GM12878 (cell line): ENCODE measurements at regions not wholly inside any gene's neighbourhood (a gene's known extent, or its start where the extent isn't known, plus 50 kb on each side); places are given as distances from the start of the nearest gene placed in this dataset.

ENCODE experiments used
- ATAC-seq: fragments of 200-7000 bp; cut with Tn5 transposase; 3 replicates; pipeline ENCODE4 v1.9.1; 2020; ENCODE audit warnings: mild to moderate bottlenecking, moderate library complexity
- BruUV-seq: library from RNA; stranded (reverse); fragments of 400-500 nt; replicated peaks from 2 replicates; lab custom pipeline; 2021; lab: Mats Ljungman, UMichigan
- CTCF ChIA-PET: fragments of 300-600 bp; sonication (Branson Sonifier 250); formaldehyde crosslinking; extraction: SDS; loops from one replicate; lab custom pipeline; 2021; ENCODE audit warnings: inconsistent platforms; lab: Yijun Ruan, JAX
- POLR2A ChIA-PET: fragments of 350-600 bp; formaldehyde crosslinking; extraction: SDS; loops from one replicate; lab custom pipeline; 2021; ENCODE audit warnings: inconsistent platforms; lab: Charles Lee
- RAD21 ChIA-PET: fragments of 300-600 bp; sonication (Branson Sonifier 250); formaldehyde crosslinking; loops from one replicate; lab custom pipeline; 2023; ENCODE audit warnings: antibody characterized with exemption; ENCODE audit not compliant: unreplicated experiment; lab: Charles Lee
- SMC1A ChIA-PET: fragments of 300-600 bp; sonication (Branson Sonifier 250); formaldehyde crosslinking; loops from one replicate; lab custom pipeline; 2023; ENCODE audit not compliant: unreplicated experiment, uncharacterized antibody; lab: Charles Lee
- DNase-seq: peaks from one replicate; pipeline ENCODE4 v3.0.0-alpha.2; 2011; ENCODE audit warnings: low read depth, low spot score
- FAIRE-seq: peaks from 3 replicates; lab custom pipeline; 2011; peaks lifted over from hg19 to GRCh38; lab: Jason Lieb, UNC
- H2AFZ ChIP-seq: 2 replicates; pipeline ENCODE4 v1.6.0; 2011; ENCODE audit warnings: low read depth, low read length, control low read depth; ENCODE audit not compliant: control insufficient read depth
- H3K27ac ChIP-seq: 2 replicates; pipeline ENCODE4 v1.5.1; 2011; ENCODE audit warnings: control low read depth; ENCODE audit not compliant: control insufficient read depth, insufficient read depth
- H3K27me3 ChIP-seq, 2 experiments: replicated peaks in 1 of 2; 2 replicates each; pipeline versions ENCODE4 v1.6.0 to v1.6.1; 2011; ENCODE audit warnings: low read length in 1 of 2; ENCODE audit not compliant: control insufficient read depth in 2 of 2, insufficient read depth in 2 of 2
- H3K36me3 ChIP-seq, 2 experiments: 2 replicates each; pipeline ENCODE4 v1.5.1; 2011; ENCODE audit warnings: low read length in 1 of 2; ENCODE audit not compliant: control insufficient read depth in 2 of 2, insufficient read depth in 2 of 2
- H3K4me1 ChIP-seq: 2 replicates; pipeline ENCODE4 v1.6.1; 2011; ENCODE audit warnings: mild to moderate bottlenecking, low read length, moderate library complexity, mixed read lengths; ENCODE audit not compliant: control insufficient read depth, insufficient read depth
- H3K4me2 ChIP-seq: 2 replicates; pipeline ENCODE4 v1.6.0; 2011; ENCODE audit warnings: control low read depth; ENCODE audit not compliant: control insufficient read depth, insufficient read depth
- H3K4me3 ChIP-seq: fragments of 200-600 bp; sonication (generic); 2 replicates; pipeline ENCODE4 v1.5.1; 2016
- H3K79me2 ChIP-seq: 2 replicates; pipeline ENCODE4 v1.6.0; 2011; ENCODE audit warnings: low read length; ENCODE audit not compliant: control insufficient read depth, insufficient read depth
- H3K9ac ChIP-seq: 2 replicates; pipeline ENCODE4 v1.8.0; 2011; ENCODE audit warnings: low read length, control low read depth, mixed read lengths; ENCODE audit not compliant: control insufficient read depth, insufficient read depth
- H3K9me3 ChIP-seq: replicated peaks from 3 replicates; pipeline ENCODE4 v1.5.1; 2011; ENCODE audit warnings: mild to moderate bottlenecking, low read length; ENCODE audit not compliant: control insufficient read depth, insufficient read depth
- H4K20me1 ChIP-seq: 2 replicates; pipeline ENCODE4 v1.6.0; 2011; ENCODE audit not compliant: control insufficient read depth, insufficient read depth
- CBX3 ChIP-seq: fragments of 200-600 bp; sonication (generic); IDR thresholded peaks from 2 replicates; pipeline ENCODE4 v1.6.1; 2016; ENCODE audit warnings: low read depth, borderline replicate concordance
- KAT2A ChIP-seq: conservative IDR thresholded peaks from 2 replicates; pipeline ENCODE4 v1.6.1; 2011; ENCODE audit warnings: low read depth, low read length; ENCODE audit not compliant: control insufficient read depth
- MEF2A ChIP-seq: IDR thresholded peaks from 2 replicates; pipeline ENCODE4 v1.6.1; 2011; ENCODE audit warnings: low read depth, mild to moderate bottlenecking, low read length, moderate library complexity; ENCODE audit not compliant: insufficient read depth
- WGBS: methylation state at CpG from one replicate; pipeline ENCODE4 v1.1.6; 2016; ENCODE audit warnings: low lambda C conversion rate; ENCODE audit not compliant: insufficient replicate concordance, insufficient coverage; ENCODE audit errors: missing lambda C conversion rate; 5-methylcytosine and 5-hydroxymethylcytosine counted together
- in situ Hi-C: fragments of 300-500 bp; cut with MboI; formaldehyde crosslinking; loops from 9 replicates; pipeline ENCODE4 v1.14.3; 2018; ENCODE audit warnings: mixed read lengths
- intact Hi-C: fragments of 100-400 bp; cut with micrococcal nuclease; formaldehyde crosslinking; loops from one replicate; pipeline ENCODE4 v1.14.2; 2022; ENCODE audit not compliant: unreplicated experiment
- TF ChIP-seq, protein P1 (sequence below): fragments of 450-650 bp; IDR thresholded peaks from 2 replicates; pipeline ENCODE4 v1.6.1; 2017; ENCODE audit warnings: mild to moderate bottlenecking, moderate library complexity

DNA sequence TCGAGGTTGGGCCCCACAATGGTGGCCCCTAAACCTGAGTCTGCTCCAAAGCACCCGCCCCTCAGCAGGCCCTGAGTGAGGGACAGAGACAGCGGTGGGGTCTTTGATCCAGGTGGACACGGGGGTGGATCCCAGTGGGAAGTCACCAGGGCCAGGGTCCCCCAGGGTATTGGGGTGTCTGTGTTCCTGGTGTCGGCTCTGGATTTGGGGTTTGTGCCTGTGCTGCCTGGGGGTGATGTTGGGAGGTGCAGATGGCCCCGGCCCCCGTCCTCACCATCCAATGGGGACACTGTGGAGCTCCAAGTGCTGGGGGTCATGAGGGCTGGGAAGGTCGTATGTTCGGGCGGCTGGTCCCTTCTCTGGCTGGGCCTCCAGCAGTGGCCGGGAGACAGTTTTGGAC, 354.2 kb downstream of the TMEM121 start:
- H3K27me3 ChIP-seq = no peaks in the 10 kb centered on the region
- BruUV-seq = no TSS peak
- H3K27ac ChIP-seq = no peak overlapping the region
- no peak overlapping the region for H3K4me2 ChIP-seq
- no peak overlapping the region for H3K4me3 ChIP-seq
- no peak overlapping the region for H3K9ac ChIP-seq
- RAD21 ChIA-PET = no interaction called here
- in situ Hi-C loops = no loop called here
- no peak for ATAC-seq
- intact Hi-C loops = no loop called here
- no peaks in the 10 kb centered on the region for H3K36me3 ChIP-seq
- CTCF ChIA-PET = no interaction called here
- TF ChIP-seq CBX3 = no peak
- TF ChIP-seq MEF2A = no peak
- TF ChIP-seq KAT2A = no peak
- TF ChIP-seq, protein P1, sequence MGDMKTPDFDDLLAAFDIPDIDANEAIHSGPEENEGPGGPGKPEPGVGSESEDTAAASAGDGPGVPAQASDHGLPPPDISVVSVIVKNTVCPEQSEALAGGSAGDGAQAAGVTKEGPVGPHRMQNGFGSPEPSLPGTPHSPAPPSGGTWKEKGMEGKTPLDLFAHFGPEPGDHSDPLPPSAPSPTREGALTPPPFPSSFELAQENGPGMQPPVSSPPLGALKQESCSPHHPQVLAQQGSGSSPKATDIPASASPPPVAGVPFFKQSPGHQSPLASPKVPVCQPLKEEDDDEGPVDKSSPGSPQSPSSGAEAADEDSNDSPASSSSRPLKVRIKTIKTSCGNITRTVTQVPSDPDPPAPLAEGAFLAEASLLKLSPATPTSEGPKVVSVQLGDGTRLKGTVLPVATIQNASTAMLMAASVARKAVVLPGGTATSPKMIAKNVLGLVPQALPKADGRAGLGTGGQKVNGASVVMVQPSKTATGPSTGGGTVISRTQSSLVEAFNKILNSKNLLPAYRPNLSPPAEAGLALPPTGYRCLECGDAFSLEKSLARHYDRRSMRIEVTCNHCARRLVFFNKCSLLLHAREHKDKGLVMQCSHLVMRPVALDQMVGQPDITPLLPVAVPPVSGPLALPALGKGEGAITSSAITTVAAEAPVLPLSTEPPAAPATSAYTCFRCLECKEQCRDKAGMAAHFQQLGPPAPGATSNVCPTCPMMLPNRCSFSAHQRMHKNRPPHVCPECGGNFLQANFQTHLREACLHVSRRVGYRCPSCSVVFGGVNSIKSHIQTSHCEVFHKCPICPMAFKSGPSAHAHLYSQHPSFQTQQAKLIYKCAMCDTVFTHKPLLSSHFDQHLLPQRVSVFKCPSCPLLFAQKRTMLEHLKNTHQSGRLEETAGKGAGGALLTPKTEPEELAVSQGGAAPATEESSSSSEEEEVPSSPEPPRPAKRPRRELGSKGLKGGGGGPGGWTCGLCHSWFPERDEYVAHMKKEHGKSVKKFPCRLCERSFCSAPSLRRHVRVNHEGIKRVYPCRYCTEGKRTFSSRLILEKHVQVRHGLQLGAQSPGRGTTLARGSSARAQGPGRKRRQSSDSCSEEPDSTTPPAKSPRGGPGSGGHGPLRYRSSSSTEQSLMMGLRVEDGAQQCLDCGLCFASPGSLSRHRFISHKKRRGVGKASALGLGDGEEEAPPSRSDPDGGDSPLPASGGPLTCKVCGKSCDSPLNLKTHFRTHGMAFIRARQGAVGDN = no peak
- no peaks in the 10 kb centered on the region for H3K4me1 ChIP-seq
- DNase-seq = no peak
- H3K79me2 ChIP-seq = no peaks in the 10 kb centered on the region
- H4K20me1 ChIP-seq = no peaks in the 10 kb centered on the region
- H3K9me3 ChIP-seq = no peaks in the 10 kb centered on the region
- SMC1A ChIA-PET = no interaction called here
- H2AFZ ChIP-seq = no peak overlapping the region
- no peak for FAIRE-seq
- no CpG with 5 or more reads among the region's 11 CpGs for WGBS
- POLR2A ChIA-PET = no interaction called here
